ENCODE measurements at regions not wholly inside any gene's neighbourhood (a gene's known extent, or its start where the extent isn't known, plus 50 kb on each side); places are given as distances from the start of the nearest gene placed in this dataset.
"Not testable (repeated sequence)": the region's sequence is repeated elsewhere in the genome, so short reads cannot be mapped to it uniquely, and the experiment has no call there.

DNA sequence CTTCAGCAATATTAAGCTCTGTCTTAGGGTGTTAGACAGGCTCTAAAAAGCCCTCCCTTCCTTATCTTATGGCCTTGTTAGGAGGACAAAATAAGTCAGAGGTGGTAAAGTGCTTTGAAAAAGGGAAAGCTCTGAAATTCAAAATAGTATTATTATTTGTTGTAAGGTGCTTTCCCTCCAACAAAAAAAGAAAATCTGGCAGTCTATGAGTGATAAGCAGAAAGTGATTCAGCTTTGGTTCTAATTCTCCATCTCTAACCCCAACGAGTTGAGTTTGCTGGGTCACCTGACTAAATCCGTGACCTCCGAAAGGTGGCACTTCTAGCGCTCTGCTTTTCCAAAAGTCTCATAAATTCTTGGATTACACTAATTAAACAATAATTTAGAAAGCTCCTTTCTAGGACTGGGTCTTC, 305.1 kb downstream of the BCL2L11 start:
- not testable (repeated sequence) for TF ChIP-seq CTCF (conservative IDR thresholded peaks at IDR 0.05; ENCODE audit: low read length); EZH2phosphoT487 (IDR thresholded peaks at IDR 0.05; ENCODE audit: borderline replicate concordance, low read depth, low read length)
